NOMO-1 (cell line): ENCODE measurements at regions not wholly inside any gene's neighbourhood (a gene's known extent, or its start where the extent isn't known, plus 50 kb on each side); places are given as distances from the start of the nearest gene placed in this dataset.
"Not testable (repeated sequence)": the region's sequence is repeated elsewhere in the genome, so short reads cannot be mapped to it uniquely, and the experiment has no call there.

Experiments
- DNase-seq, 2 experiments: peaks; one replicate each; lab custom pipeline; 2025; ENCODE audit not compliant: unreplicated experiment in 2 of 2; lab: John Stamatoyannopoulos, UW

DNA sequence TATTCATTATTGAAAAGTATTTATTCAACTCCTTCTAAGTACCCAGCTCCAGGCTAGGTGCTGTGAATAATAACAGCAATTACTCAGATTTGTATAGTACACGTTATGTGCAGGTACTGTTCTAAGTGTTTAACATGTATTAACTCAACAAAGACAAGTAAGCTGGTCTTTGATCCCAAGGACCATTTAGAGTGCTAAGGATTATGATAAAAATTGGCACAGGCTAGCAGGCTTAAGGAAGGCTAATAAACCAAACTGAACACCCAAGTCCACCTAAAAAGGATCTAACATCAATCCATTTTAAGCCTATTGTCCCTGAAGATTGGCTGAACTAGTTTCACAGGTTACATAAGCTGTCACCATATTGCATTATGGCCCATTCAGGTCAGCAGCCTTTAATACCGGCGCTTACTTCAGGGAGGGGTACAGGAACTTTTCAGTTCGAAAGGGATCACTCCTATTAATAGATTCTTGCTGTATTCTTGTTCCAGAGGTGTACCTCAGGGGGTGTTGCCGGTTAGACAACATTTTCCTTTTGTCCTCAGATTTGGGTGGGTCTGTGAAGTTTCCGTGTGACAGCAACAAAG lies 99.0 kb upstream of the GMDS start:
- no peak for DNase-seq

GRCh38 chr6:2327591-2327990 lies 82.2 kb upstream of the GMDS start:
- no peak for DNase-seq

DNA sequence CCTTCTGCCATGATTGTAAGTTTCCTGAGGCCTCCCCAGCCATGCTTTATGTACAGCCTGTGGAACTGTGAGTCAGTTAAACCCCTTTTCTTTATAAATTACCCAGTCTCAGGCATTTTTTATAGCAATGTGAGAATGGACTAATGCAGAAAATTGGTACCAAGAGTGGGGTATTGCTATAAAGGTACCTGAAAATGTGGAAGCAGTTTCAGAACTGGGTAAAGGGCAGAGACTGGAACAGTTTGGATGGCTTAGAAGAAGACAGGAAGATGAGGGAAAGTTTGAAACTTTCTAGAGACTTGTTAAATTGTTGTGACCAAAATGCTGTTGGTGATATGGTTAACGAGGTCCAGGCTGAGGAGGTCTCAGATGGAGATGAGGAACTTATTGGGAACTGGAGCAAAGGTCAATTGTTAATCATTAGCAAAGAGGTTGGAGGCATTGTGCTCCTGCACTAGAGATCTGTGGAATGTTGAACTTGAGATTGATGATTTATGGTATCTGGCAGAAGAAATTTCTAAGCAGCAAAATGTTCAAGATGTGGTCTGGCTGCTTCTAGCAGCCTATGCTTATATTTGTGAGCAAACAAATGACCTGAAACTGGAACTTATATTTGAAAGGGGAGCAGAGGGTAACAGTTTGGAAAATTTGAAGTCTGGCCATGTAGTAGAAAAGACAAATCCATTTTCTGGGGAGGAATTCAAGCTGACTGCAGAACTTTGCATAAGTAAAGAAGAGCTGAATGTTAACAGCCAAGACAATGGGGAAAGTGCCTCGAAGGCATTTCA lies 79.0 kb upstream of the GMDS start:
- no peak for DNase-seq

DNA sequence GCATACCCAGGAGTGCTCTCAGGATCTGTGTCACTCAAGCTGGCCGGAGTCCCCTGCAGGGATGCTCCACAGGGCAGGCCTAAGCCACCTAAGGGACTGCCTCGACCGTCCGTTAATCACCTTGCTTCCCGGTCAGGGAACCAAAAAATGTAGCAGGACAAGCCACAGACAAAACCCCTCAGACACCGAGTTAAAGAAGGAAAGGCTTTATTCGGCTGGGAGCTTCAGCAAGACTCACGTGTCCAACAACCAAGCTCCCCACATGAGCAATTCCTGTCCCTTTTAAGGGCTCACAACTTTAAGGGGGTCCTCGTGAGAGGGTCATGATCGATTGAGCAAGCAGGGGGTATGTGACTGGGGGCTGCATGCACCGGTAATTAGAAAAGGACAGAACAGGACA lies 72.1 kb upstream of the GMDS start:
- DNase-seq = not testable (repeated sequence)

DNA sequence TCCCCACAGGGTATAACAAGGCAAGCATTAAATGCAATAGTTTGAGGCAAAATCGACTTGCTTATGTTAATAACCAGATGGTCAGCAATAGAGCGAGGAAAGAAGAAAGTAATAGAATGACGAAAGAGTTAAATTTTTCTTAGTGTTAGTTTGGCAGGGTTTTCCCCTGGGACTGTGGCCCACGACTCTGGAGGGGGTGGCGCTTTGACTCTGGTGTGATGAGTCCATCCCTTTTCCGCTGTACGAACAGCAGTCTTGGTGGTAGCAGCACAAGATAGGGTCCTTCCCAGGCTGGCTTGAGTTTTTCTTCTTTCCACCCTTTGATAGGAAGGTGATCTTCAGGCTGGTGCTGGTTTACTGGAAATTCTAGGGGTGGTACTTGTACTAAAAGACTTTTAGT lies 69.2 kb upstream of the GMDS start:
- no peak for DNase-seq

- DNase-seq = no peak
Measured at GRCh38 chr6:2310042-2310441, 64.6 kb upstream of the GMDS start.

- DNase-seq = no peak
Measured at GRCh38 chr6:2309122-2309521, 63.7 kb upstream of the GMDS start.

GRCh38 chr6:2307799-2308198 lies 62.4 kb upstream of the GMDS start:
- no peak for DNase-seq

DNA sequence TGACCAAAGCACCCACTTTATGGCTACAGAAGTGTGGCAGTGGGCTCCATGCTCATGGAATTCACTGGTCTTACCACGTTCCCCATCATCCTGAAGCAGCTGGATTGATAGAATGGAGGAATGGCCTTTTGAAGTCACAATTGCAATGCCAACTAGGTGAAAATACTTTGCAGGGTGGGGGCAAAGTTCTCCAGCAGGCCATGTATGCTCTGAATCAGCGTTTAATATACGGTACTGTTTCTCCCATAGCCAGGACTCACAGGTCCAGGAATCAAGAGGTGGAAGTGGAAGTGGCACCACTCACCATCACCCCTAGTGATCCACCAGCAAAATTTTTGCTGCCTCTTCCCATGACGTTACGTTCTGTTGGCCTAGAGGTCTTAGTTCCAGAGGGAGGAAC lies 60.5 kb upstream of the GMDS start:
- no peak for DNase-seq

DNA sequence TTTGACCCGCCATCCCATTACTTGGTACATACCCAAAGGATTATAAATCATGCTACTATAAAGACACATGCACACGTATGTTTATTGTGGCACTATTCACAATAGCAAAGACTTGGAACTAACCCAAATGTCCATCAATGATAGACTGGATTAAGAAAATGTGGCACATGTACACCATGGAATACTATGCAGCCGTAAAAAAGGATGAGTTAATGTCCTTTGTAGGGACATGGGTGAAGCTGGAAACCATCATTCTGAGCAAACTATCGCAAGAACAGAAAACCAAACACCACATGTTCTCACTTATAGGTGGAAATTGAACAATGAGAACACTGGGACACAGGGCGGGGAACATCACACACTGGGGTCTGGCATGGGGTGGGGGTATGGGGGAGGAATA lies 57.1 kb upstream of the GMDS start:
- DNase-seq = not testable (repeated sequence)

DNA sequence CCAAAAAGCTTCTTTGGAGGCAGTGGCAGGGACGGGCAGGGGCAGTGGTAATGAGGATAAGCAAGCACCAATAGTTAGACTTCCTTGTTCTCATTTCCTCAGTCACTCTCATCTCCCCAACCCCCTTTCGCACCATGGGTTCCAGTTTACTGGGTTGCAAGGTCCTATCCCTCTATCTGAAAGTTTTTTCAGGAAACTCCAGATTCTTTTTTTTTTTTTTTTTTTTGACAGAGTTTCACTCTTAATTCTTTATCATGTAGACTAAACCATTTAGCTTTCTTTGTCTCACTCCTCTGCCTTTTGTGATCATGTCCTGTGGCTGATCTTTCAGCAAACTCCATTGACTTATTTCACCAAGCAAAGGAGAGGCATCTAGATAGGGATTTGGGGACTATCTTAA lies 51.4 kb upstream of the GMDS start:
- no peak for DNase-seq
